NT2/D1 (cell line): ENCODE measurements at regions not wholly inside any gene's neighbourhood (a gene's known extent, or its start where the extent isn't known, plus 50 kb on each side); places are given as distances from the start of the nearest gene placed in this dataset.

ENCODE experiments used
- DNase-seq: peaks from one replicate; pipeline ENCODE4 v3.0.0-alpha.2; 2011; ENCODE audit warnings: low read depth, low spot score
- H3K27me3 ChIP-seq: 2 replicates; pipeline ENCODE4 v1.6.0; 2011; ENCODE audit warnings: mild to moderate bottlenecking; ENCODE audit not compliant: insufficient read length, insufficient read depth
- H3K36me3 ChIP-seq: 2 replicates; pipeline ENCODE4 v1.6.1; 2011; ENCODE audit warnings: mild to moderate bottlenecking, low read length, mixed read lengths; ENCODE audit not compliant: insufficient read depth, insufficient read length
- H3K4me1 ChIP-seq: 2 replicates; pipeline ENCODE4 v1.5.1; 2011; ENCODE audit not compliant: insufficient read depth, insufficient read length
- H3K4me3 ChIP-seq: 2 replicates; pipeline ENCODE4 v1.5.1; 2011; ENCODE audit warnings: low read depth; ENCODE audit not compliant: insufficient read length
- H3K9ac ChIP-seq: 2 replicates; pipeline ENCODE4 v1.6.0; 2011; ENCODE audit warnings: low read depth; ENCODE audit not compliant: insufficient read length
- H3K9me3 ChIP-seq: 2 replicates; pipeline ENCODE4 v1.5.1; 2011; ENCODE audit warnings: mild to moderate bottlenecking, low read length; ENCODE audit not compliant: insufficient read depth
- SUZ12 ChIP-seq: IDR thresholded peaks from 2 replicates; pipeline ENCODE4 v1.6.1; 2011; ENCODE audit not compliant: insufficient read length, insufficient read depth; ENCODE audit errors: extremely low read depth
- YY1 ChIP-seq: IDR thresholded peaks from 2 replicates; pipeline ENCODE4 v1.6.1; 2011; ENCODE audit not compliant: insufficient read length, insufficient read depth
- ZNF274 ChIP-seq: IDR thresholded peaks from 2 replicates; pipeline ENCODE4 v1.6.1; 2011; ENCODE audit warnings: mild to moderate bottlenecking, low read depth, low read length

DNA sequence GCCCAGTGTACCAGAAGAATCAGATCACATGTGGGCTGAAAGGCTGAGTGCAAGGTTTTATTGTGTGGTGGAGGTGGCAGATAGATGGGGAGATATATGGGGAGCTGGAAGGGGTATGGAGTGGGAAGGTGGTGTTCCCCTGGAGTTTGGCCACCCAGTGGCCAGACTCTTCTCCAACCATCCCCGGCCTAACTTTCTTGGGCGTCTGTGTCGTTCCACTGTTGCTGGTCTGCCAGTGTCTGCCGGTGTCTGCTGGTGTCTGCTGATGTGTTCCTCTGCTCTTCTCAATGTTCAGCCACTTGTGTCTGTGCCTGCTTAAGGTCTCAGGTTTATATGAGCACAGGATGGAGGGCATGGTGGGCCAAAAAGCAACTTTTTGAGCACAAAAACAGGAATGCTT, 78.4 kb upstream of the PALS2 start:
- H3K9me3 ChIP-seq: peaks cover 21% of the 10 kb centered on the region; the same call in 1 of the 2 replicates
- no peak for TF ChIP-seq SUZ12
- TF ChIP-seq ZNF274: no peak
- TF ChIP-seq YY1: no peak
- no peak for DNase-seq
- H3K4me3 ChIP-seq: no peak overlapping the region
- H3K36me3 ChIP-seq: no peaks in the 10 kb centered on the region
- no peak overlapping the region for H3K9ac ChIP-seq
- no peaks in the 10 kb centered on the region for H3K4me1 ChIP-seq
- no peaks in the 10 kb centered on the region for H3K27me3 ChIP-seq

- Histone ChIP-seq H3K4me1 (no peaks in the 10 kb centered on the region), H3K9me3 (peaks cover 21% of the 10 kb centered on the region; the same call in 1 of the 2 replicates), H3K27me3 (no peaks in the 10 kb centered on the region), H3K4me3 (no peak overlapping the region), H3K9ac (no peak overlapping the region), H3K36me3 (no peaks in the 10 kb centered on the region)
- TF ChIP-seq ZNF274 (no peak), SUZ12 (no peak), YY1 (no peak)
- DNase-seq: no peak
Measured at GRCh38 chr7:24496036-24496435, 77.2 kb upstream of the PALS2 start.

DNA sequence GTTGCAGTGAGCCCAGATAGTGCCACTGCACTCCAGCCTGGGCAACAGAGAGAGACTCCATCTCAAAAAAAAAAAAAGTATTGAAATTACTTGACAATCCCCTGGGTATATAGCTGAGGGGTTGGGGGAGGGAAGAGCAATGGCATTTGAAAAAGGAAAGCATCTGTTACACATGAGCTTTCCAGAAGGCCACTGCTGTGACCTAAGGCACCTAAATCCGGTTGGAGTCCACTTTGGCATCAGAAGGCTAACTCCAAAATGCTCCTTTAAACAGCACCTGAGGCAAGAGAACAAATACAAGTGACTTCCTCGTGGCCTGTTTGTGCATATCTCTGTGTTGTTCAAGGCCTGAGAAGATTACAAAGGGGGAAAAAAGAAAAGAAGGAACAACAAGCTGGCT, 74.8 kb upstream of the PALS2 start:
- H3K4me3 ChIP-seq: no peak overlapping the region
- no peak overlapping the region for H3K9ac ChIP-seq
- no peak for TF ChIP-seq ZNF274
- no peak for TF ChIP-seq SUZ12
- TF ChIP-seq YY1: no peak
- no peaks in the 10 kb centered on the region for H3K4me1 ChIP-seq
- no peaks in the 10 kb centered on the region for H3K36me3 ChIP-seq
- peaks cover 21% of the 10 kb centered on the region; the same call in 1 of the 2 replicates for H3K9me3 ChIP-seq
- H3K27me3 ChIP-seq: no peaks in the 10 kb centered on the region
- DNase-seq: no peak

DNA sequence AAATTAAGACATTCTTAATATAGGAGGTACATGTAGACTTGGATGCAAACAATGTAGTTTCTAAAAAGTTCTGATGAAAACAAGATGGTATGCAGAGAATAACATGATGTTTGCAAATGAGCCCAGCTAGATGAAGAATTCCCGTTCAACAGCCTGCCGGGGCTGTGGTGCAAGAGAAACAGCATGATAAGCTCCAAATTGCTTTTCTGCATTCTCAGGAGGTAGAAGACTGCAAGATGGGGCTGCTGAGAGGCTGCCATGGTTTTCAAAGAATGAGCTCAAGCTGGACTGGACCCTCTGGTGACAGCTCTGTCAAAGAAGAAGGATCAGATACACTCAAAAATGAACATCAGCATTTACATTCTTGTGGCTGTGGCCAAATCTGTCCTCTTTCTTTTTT, 73.4 kb upstream of the PALS2 start:
- Histone ChIP-seq H3K27me3 (no peaks in the 10 kb centered on the region), H3K9ac (no peak overlapping the region), H3K9me3 (peaks cover 12% of the 10 kb centered on the region; the same call in 1 of the 2 replicates), H3K4me1 (peaks cover 2% of the 10 kb centered on the region), H3K36me3 (no peaks in the 10 kb centered on the region), H3K4me3 (no peak overlapping the region)
- TF ChIP-seq SUZ12 (no peak), YY1 (no peak), ZNF274 (no peak)
- no peak for DNase-seq

DNA sequence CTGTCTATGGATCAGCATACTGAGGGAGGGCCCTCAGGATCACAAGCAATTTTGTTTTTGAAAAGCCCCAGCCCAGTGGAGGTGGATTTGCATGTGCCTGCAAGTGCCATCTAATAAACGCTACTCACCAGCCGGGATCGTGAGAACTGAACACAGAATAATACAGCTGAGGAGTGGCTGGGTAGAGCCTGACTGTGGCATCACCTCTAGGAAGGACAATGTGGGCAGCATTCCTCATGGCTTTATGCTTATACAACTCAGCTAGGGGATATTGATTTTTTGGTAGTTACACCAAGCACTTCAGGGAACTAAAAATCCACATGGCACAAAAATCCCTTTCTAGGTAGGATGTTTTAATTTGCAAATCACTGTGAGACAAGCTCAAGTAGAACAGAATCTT, 72.7 kb upstream of the PALS2 start:
- Histone ChIP-seq H3K36me3 (no peaks in the 10 kb centered on the region), H3K9me3 (peaks cover 6% of the 10 kb centered on the region; the same call in 1 of the 2 replicates), H3K4me3 (no peak overlapping the region), H3K9ac (no peak overlapping the region), H3K27me3 (no peaks in the 10 kb centered on the region), H3K4me1 (peaks cover 2% of the 10 kb centered on the region)
- no peak for TF ChIP-seq YY1
- TF ChIP-seq ZNF274: no peak
- no peak for TF ChIP-seq SUZ12
- no peak for DNase-seq

- Histone ChIP-seq H3K4me3 (no peak overlapping the region), H3K9me3 (peaks cover 6% of the 10 kb centered on the region; the same call in 1 of the 2 replicates)
- TF ChIP-seq SUZ12: no peak
- TF ChIP-seq YY1: no peak
- no peak for TF ChIP-seq ZNF274
Measured at GRCh38 chr7:24501009-24501408, 72.2 kb upstream of the PALS2 start.

DNA sequence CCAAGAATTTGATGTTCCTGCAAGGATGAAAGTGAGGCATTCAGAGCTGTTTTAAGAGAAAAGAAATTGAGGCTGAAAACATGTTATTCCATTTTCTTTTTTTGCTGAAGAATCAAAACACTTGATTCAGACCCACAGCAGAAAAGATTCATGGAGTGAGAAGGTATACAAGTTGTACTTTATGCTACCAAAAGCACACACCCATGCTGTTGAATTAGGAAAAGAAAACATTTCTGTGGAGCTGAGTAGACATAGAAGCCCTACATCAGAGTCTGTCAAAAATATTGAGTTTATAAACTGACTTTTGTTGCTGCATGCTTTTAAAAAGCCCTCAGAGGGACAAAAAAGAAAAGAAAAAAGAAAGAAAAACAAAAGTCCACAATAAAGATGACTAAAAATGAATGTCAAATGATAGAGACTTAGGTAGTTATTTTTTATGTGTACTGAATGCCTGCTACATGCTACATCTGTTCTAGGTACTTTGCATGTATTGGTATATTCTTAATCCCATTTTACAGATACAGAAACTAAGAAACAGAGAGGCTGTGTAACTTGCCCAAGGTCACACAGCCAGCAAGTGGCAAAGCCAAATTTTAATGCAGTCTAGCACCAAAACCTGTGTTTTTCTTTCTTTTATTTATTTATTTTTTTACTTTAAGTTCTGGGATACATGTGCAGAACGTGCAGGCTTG, 71.7 kb upstream of the PALS2 start:
- TF ChIP-seq YY1 (no peak), SUZ12 (no peak), ZNF274 (no peak)
- Histone ChIP-seq H3K36me3 (no peaks in the 10 kb centered on the region), H3K9ac (no peak overlapping the region), H3K4me1 (peaks cover 2% of the 10 kb centered on the region), H3K9me3 (no peaks in the 10 kb centered on the region), H3K27me3 (no peaks in the 10 kb centered on the region), H3K4me3 (no peak overlapping the region)
- DNase-seq: no peak

More at GRCh38 chr7:24501009-24501408, 72.2 kb upstream of the PALS2 start:
- peaks cover 2% of the 10 kb centered on the region for H3K4me1 ChIP-seq
- no peak for DNase-seq
- no peak overlapping the region for H3K9ac ChIP-seq
- H3K27me3 ChIP-seq: no peaks in the 10 kb centered on the region
- no peaks in the 10 kb centered on the region for H3K36me3 ChIP-seq

GRCh38 chr7:24502135-24502488, 71.1 kb upstream of the PALS2 start:
- H3K9ac ChIP-seq: no peak overlapping the region
- TF ChIP-seq SUZ12: no peak
- TF ChIP-seq YY1: no peak
- no peak for TF ChIP-seq ZNF274
- DNase-seq: no peak
- no peaks in the 10 kb centered on the region for H3K36me3 ChIP-seq
- H3K9me3 ChIP-seq: no peaks in the 10 kb centered on the region
- no peaks in the 10 kb centered on the region for H3K27me3 ChIP-seq
- H3K4me3 ChIP-seq: no peak overlapping the region
- peaks cover 2% of the 10 kb centered on the region for H3K4me1 ChIP-seq
